K562 (cell line): ENCODE measurements at regions not wholly inside any gene's neighbourhood (a gene's known extent, or its start where the extent isn't known, plus 50 kb on each side); places are given as distances from the start of the nearest gene placed in this dataset.

Experiments
- ATAC-seq: fragments of 200-7000 bp; cut with Tn5 transposase; 3 replicates; pipeline ENCODE4 v1.9.1; 2020; ENCODE audit warnings: moderate library complexity
- BruUV-seq: library from RNA; stranded (reverse); fragments of 400-500 nt; replicated peaks from 2 replicates; lab custom pipeline; 2021; lab: Mats Ljungman, UMichigan
- CTCF ChIA-PET: fragments of 300-600 bp; formaldehyde crosslinking; extraction: SDS; loops from one replicate; lab custom pipeline; 2021; ENCODE audit warnings: low intra/inter-chr PET ratio; lab: Yijun Ruan, JAX
- POLR2A ChIA-PET: fragments of 300-600, 350-650 bp; sonication (Branson Sonifier 250); formaldehyde crosslinking; extraction: SDS; loops from one replicate; lab custom pipeline; 2021; ENCODE audit warnings: antibody characterized with exemption, inconsistent platforms; lab: Yijun Ruan, JAX
- DNase-seq, 4 experiments: peaks; one replicate each; pipeline versions ENCODE4 v3.0.0 to v3.0.0-alpha.2; 2011 to 2018; ENCODE audit warnings: low spot score in 3 of 4, mixed read lengths in 3 of 4; ENCODE audit errors: extremely low read depth in 1 of 4
- FAIRE-seq: peaks from 2 replicates; lab custom pipeline; 2011; peaks lifted over from hg19 to GRCh38; lab: Jason Lieb, UNC
- H2AFZ ChIP-seq: 2 replicates; pipeline ENCODE4 v1.6.0; 2011; ENCODE audit warnings: low read depth, low read length, control low read depth, inconsistent platforms
- H3K27ac ChIP-seq: fragments of 200-600 bp; 3 replicates; pipeline ENCODE4 v1.8.0; 2011; ENCODE audit warnings: low read depth, mild to moderate bottlenecking, control low read depth, inconsistent platforms, low read length, moderate library complexity, mixed read lengths; ENCODE audit errors: extremely low read depth
- H3K27me3 ChIP-seq, 2 experiments: fragments of 300-600 bp in 1 of 2; 2 replicates in 1 of 2; 3 replicates in 1 of 2; pipeline versions ENCODE4 v1.6.0 to v1.8.0; 2011; ENCODE audit warnings: inconsistent platforms in 2 of 2, low read length in 2 of 2, mild to moderate bottlenecking in 1 of 2, mixed read lengths in 1 of 2, moderate library complexity in 1 of 2; ENCODE audit not compliant: control insufficient read depth in 2 of 2, insufficient read depth in 2 of 2
- H3K36me3 ChIP-seq: fragments of 300-600 bp; 3 replicates; pipeline ENCODE4 v1.8.0; 2011; ENCODE audit warnings: mild to moderate bottlenecking, low read length, inconsistent platforms; ENCODE audit not compliant: control insufficient read depth, insufficient read depth
- H3K4me1 ChIP-seq, 2 experiments: fragments of 200-600 bp in 1 of 2; replicated peaks in 1 of 2; 2 replicates in 1 of 2; 3 replicates in 1 of 2; pipeline versions ENCODE4 v1.5.1 to v1.8.0; 2011; ENCODE audit warnings: inconsistent platforms in 2 of 2, low read length in 2 of 2, mild to moderate bottlenecking in 1 of 2, mixed read lengths in 1 of 2, moderate library complexity in 1 of 2; ENCODE audit not compliant: control insufficient read depth in 2 of 2, insufficient read depth in 2 of 2
- H3K4me2 ChIP-seq: 2 replicates; pipeline ENCODE4 v1.6.1; 2011; ENCODE audit warnings: low read length, control low read depth, inconsistent platforms, mixed read lengths; ENCODE audit not compliant: insufficient read depth
- H3K4me3 ChIP-seq: fragments of 200-600 bp; sonication (generic), shearing (Covaris generic); 2 replicates; pipeline ENCODE4 v1.5.1; 2016; ENCODE audit warnings: control low read depth, inconsistent platforms
- H3K79me2 ChIP-seq: fragments of 200-600 bp; 3 replicates; pipeline ENCODE4 v1.8.0; 2011; ENCODE audit warnings: low read length, inconsistent platforms; ENCODE audit not compliant: control insufficient read depth, insufficient read depth
- H3K9ac ChIP-seq, 2 experiments: 2 replicates each; pipeline versions ENCODE4 v1.6.0 to v1.6.1; 2011; ENCODE audit warnings: low read depth in 2 of 2, low read length in 2 of 2, control low read depth in 1 of 2, inconsistent platforms in 1 of 2, mild to moderate bottlenecking in 1 of 2, mixed read lengths in 1 of 2; ENCODE audit not compliant: insufficient read depth in 1 of 2
- H3K9me1 ChIP-seq: one replicate; pipeline ENCODE4 v1.6.0; 2011; ENCODE audit warnings: inconsistent platforms, mild to moderate bottlenecking, low read length, moderate library complexity; ENCODE audit not compliant: control insufficient read depth, insufficient read depth
- H3K9me3 ChIP-seq: replicated peaks from 2 replicates; pipeline ENCODE4 v1.5.1; 2011; ENCODE audit warnings: low read depth, low read length, inconsistent platforms; ENCODE audit not compliant: control insufficient read depth, insufficient read depth
- H4K20me1 ChIP-seq: replicated peaks from 2 replicates; pipeline ENCODE4 v1.6.1; 2011; ENCODE audit warnings: low read length, inconsistent platforms, mixed read lengths; ENCODE audit not compliant: control insufficient read depth, insufficient read depth
- FIP1L1 ChIP-seq: fragments of 200-400 bp; formaldehyde crosslinking; IDR thresholded peaks from 2 replicates; pipeline ENCODE4 v1.6.1; 2018; ENCODE audit warnings: mild to moderate bottlenecking, low read depth, low read length; ENCODE audit not compliant: poor library complexity, severe bottlenecking
- RNF2 ChIP-seq: sonication (generic); IDR thresholded peaks from 2 replicates; pipeline ENCODE4 v1.6.1; 2016
- SOX6 ChIP-seq: fragments of 450-650 bp; IDR thresholded peaks from 2 replicates; pipeline ENCODE4 v1.6.1; 2014; ENCODE audit warnings: mild to moderate bottlenecking
- TBP ChIP-seq: optimal IDR thresholded peaks from 2 replicates; pipeline ENCODE3; 2011; ENCODE audit warnings: low read depth, low read length, improper control_type of control experiment
- THRB ChIP-seq: fragments of 450-650 bp; formaldehyde crosslinking; conservative IDR thresholded peaks from 2 replicates; pipeline ENCODE4 v1.4.0; 2022; ENCODE audit warnings: mild to moderate bottlenecking, missing genetic modification characterization
- ZNF277 ChIP-seq: fragments of 250-450 bp; sonication (Bioruptor Pico); IDR thresholded peaks from 2 replicates; pipeline ENCODE4 v1.8.0; 2022; ENCODE audit warnings: inconsistent platforms, mild to moderate bottlenecking, moderate library complexity, borderline replicate concordance
- WGBS: fragments of 100-300 bp; shearing (Covaris generic); methylation state at CpG from one replicate; pipeline ENCODE4 v1.1.6; 2016; ENCODE audit warnings: low coverage, mixed read lengths; ENCODE audit not compliant: insufficient coverage; ENCODE audit errors: missing lambda C conversion rate; 5-methylcytosine and 5-hydroxymethylcytosine counted together
- in situ Hi-C: fragments of 300-500 bp; cut with MboI; formaldehyde crosslinking; loops from 4 replicates; pipeline ENCODE4 v1.15.0; 2018; ENCODE audit warnings: inconsistent platforms, mixed read lengths
- intact Hi-C: fragments of 100-400 bp; cut with micrococcal nuclease; formaldehyde crosslinking; loops from 2 replicates; pipeline ENCODE4 v1.14.2; 2022

DNA sequence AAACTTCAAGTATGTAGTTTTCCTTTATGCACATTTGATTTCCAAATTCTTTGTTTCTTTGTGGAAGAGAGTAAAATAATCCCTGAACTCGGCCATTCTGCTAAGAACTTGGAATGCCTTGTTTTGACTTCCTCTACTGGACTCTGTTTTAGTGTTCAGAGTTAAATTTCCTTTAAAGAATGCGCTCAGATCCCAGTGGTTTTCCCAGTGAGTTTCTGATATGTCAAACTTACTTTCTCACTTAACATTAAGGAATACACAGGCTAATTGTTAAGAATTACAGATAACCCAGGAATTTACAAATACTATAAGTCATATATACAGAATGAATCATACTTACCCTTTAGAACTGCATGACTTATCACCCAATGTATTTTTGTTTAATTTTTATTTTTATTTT, 1067.6 kb upstream of the CELF2 start (continued):
- no peak for TF ChIP-seq THRB (CRISPR knock-in tag)

- Histone ChIP-seq H3K27ac (no peak overlapping the region), H3K4me1 (no peaks in the 10 kb centered on the region), H3K27me3 (no peaks in the 10 kb centered on the region), H3K9me3 (no peaks in the 10 kb centered on the region), H3K9me1 (no peaks in the 10 kb centered on the region), H3K79me2 (no peaks in the 10 kb centered on the region), H4K20me1 (no peaks in the 10 kb centered on the region), H3K4me2 (no peak overlapping the region), H3K9ac (no peak overlapping the region), H2AFZ (no peak overlapping the region), H3K4me3 (no peak overlapping the region), H3K36me3 (no peaks in the 10 kb centered on the region)
- BruUV-seq = no TSS peak
- WGBS = 0% methylated on average over 1 of the region's 1 CpG
- DNase-seq (no peak), FAIRE-seq (no peak), ATAC-seq (no peak)
- intact Hi-C loops = no loop called here
- in situ Hi-C loops = no loop called here
- TF ChIP-seq FIP1L1 = no peak
- TF ChIP-seq ZNF277 (CRISPR knock-in tag) = no peak
- TF ChIP-seq RNF2 = no peak
- no peak for TF ChIP-seq TBP
- no peak for TF ChIP-seq SOX6
- CTCF ChIA-PET = no interaction called here
- POLR2A ChIA-PET = interaction anchor here (1.1 kb wide), 1 partner anchor 13 kb away, joined by 3 read pairs; no protein-coding TSS in a partner anchor
Measured at GRCh38 chr10:9951481-9952257, 1066.0 kb upstream of the CELF2 start.
